Breast epithelium (tissue), 4 donors: ENCODE measurements at regions not wholly inside any gene's neighbourhood (a gene's known extent, or its start where the extent isn't known, plus 50 kb on each side); places are given as distances from the start of the nearest gene placed in this dataset.

ENCODE experiments used
- DNase-seq, 2 donors: peaks; one replicate each; pipeline ENCODE4 v3.0.0-alpha.2; 2019; ENCODE audit warnings: low spot score in 2 of 2
- H3K27ac ChIP-seq, 2 donors: fragments of 200-600 bp; sonication (generic) in 1 of 2; one replicate each; pipeline ENCODE4 v1.5.1; 2016 to 2019; ENCODE audit warnings: mild to moderate bottlenecking in 1 of 2
- H3K27me3 ChIP-seq, 2 donors: fragments of 200-600 bp; sonication (generic) in 1 of 2; one replicate each; pipeline versions ENCODE4 v1.5.1 to v1.6.0; 2017 to 2019; ENCODE audit warnings: control low read depth in 1 of 2, mild to moderate bottlenecking in 1 of 2
- H3K36me3 ChIP-seq: fragments of 200-600 bp; one replicate; pipeline ENCODE4 v1.5.1; 2019
- H3K4me1 ChIP-seq, 2 donors: fragments of 200-600 bp; sonication (generic); one replicate each; pipeline ENCODE4 v1.5.1; 2016 to 2019; ENCODE audit warnings: control low read depth in 1 of 2
- H3K4me3 ChIP-seq, 3 donors: fragments of 200-600 bp; sonication (generic); 1 replicate in 2 of 3; 2 replicates in 1 of 3; pipeline ENCODE4 v1.5.1; 2016 to 2019; ENCODE audit warnings: mild to moderate bottlenecking in 3 of 3, moderate library complexity in 2 of 3
- H3K9me3 ChIP-seq, 2 donors: fragments of 200-600 bp; sonication (generic) in 1 of 2; one replicate each; pipeline ENCODE4 v1.5.1; 2016 to 2019; ENCODE audit warnings: control low read depth in 1 of 2
- POLR2A ChIP-seq: fragments of 450-650 bp; IDR thresholded peaks from one replicate; pipeline ENCODE4 v1.6.1; 2016; ENCODE audit warnings: antibody characterized with exemption, mild to moderate bottlenecking, moderate library complexity
- POLR2AphosphoS5 ChIP-seq, 3 donors: sonication (generic); formaldehyde crosslinking; IDR thresholded peaks; one replicate each; pipeline ENCODE4 v1.6.1; 2017; ENCODE audit warnings: antibody characterized with exemption in 3 of 3
- intact Hi-C: fragments of 100-400 bp; cut with DNase I; formaldehyde crosslinking; loops from one replicate; pipeline ENCODE4 v1.15.1; 2023; ENCODE audit warnings: low total_unique reads
- TF ChIP-seq, protein P1 (sequence below), 3 donors: fragments of 450-650 bp; IDR thresholded peaks; one replicate each; pipeline ENCODE4 v1.5.1; 2016 to 2017; ENCODE audit warnings: antibody characterized with exemption in 3 of 3, mild to moderate bottlenecking in 3 of 3, moderate library complexity in 3 of 3

DNA sequence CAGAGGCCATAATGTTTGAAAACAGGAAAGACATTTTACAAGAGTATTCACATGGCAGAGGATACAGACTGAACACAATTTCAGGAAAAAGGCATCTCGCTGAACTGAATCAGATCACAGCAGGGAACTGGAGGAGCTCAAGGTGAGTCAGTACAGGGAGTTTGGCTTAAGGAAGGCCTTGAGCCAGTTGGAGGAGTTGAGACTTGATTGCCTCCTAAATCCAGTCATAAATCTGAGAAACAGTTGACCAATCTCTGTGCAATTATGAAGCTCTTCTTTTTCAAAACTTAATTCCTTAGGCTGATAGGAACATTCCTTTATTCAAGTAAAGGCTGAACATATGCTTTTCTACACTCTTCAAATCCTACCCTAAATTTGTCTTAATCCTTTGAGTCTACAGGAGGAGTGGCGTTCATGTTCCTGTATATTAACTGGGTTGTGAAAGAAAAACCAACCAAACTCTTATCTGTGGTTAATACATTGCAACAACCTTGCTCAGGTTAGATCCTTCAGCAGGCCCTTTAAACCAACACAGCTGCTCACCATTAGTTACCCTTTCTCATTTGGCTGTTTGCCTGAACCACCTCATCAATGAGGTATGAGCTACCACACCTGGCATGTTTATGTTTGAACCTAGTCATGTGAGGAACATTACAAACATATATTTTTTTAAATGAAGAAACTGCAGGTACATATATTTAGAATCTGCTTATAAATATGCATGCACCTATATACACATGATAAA lies 404.1 kb upstream of the ATP11B start:
- Histone ChIP-seq H3K4me1 (no peaks in the 10 kb centered on the region), H3K36me3 (no peaks in the 10 kb centered on the region), H3K27ac (no peak overlapping the region), H3K9me3 (no peaks in the 10 kb centered on the region), H3K27me3 (no peaks in the 10 kb centered on the region), H3K4me3 (no peak overlapping the region)
- DNase-seq = no peak
- intact Hi-C loops = no loop called here
- TF ChIP-seq, protein P1, sequence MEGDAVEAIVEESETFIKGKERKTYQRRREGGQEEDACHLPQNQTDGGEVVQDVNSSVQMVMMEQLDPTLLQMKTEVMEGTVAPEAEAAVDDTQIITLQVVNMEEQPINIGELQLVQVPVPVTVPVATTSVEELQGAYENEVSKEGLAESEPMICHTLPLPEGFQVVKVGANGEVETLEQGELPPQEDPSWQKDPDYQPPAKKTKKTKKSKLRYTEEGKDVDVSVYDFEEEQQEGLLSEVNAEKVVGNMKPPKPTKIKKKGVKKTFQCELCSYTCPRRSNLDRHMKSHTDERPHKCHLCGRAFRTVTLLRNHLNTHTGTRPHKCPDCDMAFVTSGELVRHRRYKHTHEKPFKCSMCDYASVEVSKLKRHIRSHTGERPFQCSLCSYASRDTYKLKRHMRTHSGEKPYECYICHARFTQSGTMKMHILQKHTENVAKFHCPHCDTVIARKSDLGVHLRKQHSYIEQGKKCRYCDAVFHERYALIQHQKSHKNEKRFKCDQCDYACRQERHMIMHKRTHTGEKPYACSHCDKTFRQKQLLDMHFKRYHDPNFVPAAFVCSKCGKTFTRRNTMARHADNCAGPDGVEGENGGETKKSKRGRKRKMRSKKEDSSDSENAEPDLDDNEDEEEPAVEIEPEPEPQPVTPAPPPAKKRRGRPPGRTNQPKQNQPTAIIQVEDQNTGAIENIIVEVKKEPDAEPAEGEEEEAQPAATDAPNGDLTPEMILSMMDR (IDR thresholded peaks at IDR 0.05) = no peak

DNA sequence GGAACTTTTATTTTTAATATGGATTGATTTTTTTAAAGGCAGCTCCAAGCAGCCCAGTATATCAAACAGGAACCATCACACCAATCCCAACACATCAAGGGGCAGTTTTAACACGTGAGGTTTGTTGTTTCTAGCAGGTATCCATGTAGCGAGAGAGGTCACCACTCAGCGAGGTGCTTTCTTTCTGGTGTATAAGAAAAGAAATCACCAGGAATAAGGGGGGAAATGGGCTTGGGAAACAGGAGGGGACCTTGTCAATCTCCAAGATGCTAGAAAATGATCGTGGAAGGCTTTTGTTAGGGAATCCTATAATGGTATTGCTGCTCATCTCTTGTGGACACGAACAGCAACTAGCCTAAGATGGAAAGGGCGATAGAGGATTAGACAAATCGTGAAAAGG lies 402.9 kb upstream of the ATP11B start:
- TF ChIP-seq, protein P1 (IDR thresholded peaks at IDR 0.05) = no peak
- TF ChIP-seq POLR2A = no peak
- no peak for TF ChIP-seq POLR2AphosphoS5 (IDR thresholded peaks at IDR 0.05)
- no peak overlapping the region for H3K27ac ChIP-seq
- intact Hi-C loops = no loop called here
- H3K4me1 ChIP-seq = no peaks in the 10 kb centered on the region
- no peaks in the 10 kb centered on the region for H3K36me3 ChIP-seq
- H3K9me3 ChIP-seq = no peaks in the 10 kb centered on the region
- no peaks in the 10 kb centered on the region for H3K27me3 ChIP-seq
- DNase-seq = no peak
- no peak overlapping the region for H3K4me3 ChIP-seq

DNA sequence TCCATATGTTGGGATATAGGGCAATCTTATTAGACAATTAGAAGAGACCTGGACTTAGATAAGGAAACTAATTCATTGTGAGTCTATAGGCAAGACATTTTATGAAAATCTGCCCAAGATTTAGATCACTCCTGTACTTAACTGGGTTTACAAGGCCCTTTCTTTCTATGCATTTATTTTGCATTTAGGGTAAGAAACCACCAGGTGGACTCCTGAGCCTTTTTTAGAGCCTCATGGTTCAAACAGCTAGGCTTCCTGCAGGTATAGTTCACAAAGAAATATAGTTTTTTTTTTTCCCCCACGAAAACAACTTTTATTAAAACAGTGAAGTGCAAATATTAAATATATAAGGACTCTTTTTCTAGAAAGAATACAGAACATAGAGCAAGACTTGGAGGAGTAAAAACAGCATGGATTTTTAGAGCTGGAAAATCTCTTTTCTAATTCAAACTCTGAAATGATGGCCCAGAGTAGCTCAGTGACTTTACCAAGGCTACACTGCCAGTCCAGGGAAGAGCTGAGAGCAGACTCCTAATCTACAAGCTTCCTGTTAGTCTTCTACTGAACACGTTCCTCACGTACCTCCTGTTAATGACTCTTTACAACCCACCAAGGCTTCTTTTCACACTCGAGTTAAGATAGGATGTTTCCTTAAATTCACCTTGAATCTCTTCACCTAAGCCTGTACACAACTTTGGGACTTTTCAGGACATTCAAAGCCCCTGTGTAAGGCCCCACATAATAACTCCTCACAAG lies 400.9 kb upstream of the ATP11B start:
- intact Hi-C loops = no loop called here

DNA sequence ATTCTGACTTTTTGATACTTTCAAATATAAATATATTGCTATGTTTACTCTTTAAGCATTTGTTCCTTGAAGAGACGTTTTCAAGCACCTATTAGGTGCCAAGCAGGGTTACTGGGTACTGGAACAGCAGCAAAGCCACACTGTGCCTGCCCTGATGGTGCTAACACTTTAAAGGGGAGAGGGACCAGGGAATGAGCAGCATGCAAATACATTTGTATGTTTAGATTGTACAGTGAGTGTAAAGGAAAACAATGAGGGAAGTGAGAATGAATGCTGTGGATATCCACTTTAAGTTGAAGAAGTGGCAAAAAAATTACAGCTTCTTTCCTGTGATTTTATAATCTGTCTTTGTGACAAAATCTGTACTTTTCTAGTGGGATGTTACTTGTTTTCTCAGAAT lies 400.2 kb upstream of the ATP11B start:
- no peaks in the 10 kb centered on the region for H3K4me1 ChIP-seq
- intact Hi-C loops = no loop called here
- TF ChIP-seq POLR2A (no peak), POLR2AphosphoS5 (IDR thresholded peaks at IDR 0.05) (no peak)
- TF ChIP-seq, protein P1 (IDR thresholded peaks at IDR 0.05) = no peak

More for the DNA sequence above, 400.9 kb upstream of the ATP11B start:
- no peaks in the 10 kb centered on the region for H3K36me3 ChIP-seq
- DNase-seq = no peak
- no peak overlapping the region for H3K27ac ChIP-seq
- no peaks in the 10 kb centered on the region for H3K27me3 ChIP-seq
- TF ChIP-seq, protein P1 (IDR thresholded peaks at IDR 0.05) = no peak
- TF ChIP-seq POLR2A (no peak), POLR2AphosphoS5 (IDR thresholded peaks at IDR 0.05) (no peak)
- H3K4me1 ChIP-seq = no peaks in the 10 kb centered on the region
- H3K9me3 ChIP-seq = no peaks in the 10 kb centered on the region
- no peak overlapping the region for H3K4me3 ChIP-seq

DNA sequence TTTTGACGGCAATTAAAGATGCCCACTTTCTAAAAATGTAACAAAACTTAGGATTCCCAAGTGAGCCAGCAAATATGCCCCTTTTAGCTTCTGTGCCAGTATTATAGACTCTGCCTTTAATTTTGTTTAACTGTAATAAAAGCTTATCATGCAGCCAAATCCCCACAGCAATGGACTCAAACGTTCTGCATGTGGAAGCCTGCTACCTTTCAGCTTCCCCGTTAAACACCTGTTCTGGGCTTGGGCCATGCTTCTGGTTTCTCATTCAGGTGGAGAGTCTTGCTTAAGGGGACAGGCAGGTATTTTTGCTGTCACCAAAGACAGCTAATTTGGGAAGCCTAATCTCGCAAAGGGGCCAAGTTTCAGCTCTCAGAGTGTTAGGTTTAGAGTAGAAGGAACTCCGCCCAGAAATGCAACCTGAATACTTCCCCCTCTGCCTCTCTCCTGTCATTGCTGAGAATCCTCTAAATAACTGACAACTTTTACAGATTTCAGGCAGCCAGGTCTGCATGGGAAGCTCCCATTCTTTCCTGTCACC lies 399.4 kb upstream of the ATP11B start:
- no peaks in the 10 kb centered on the region for H3K4me1 ChIP-seq
- TF ChIP-seq POLR2AphosphoS5 (IDR thresholded peaks at IDR 0.05) (no peak), POLR2A (no peak)
- TF ChIP-seq, protein P1 (IDR thresholded peaks at IDR 0.05) = no peak
- no peak overlapping the region for H3K4me3 ChIP-seq
- no peaks in the 10 kb centered on the region for H3K36me3 ChIP-seq
- H3K9me3 ChIP-seq = no peaks in the 10 kb centered on the region
- no peaks in the 10 kb centered on the region for H3K27me3 ChIP-seq
- no peak for DNase-seq
- intact Hi-C loops = no loop called here
- no peak overlapping the region for H3K27ac ChIP-seq

More for the DNA sequence above, 400.2 kb upstream of the ATP11B start:
- no peak for DNase-seq
- no peak overlapping the region for H3K27ac ChIP-seq
- no peaks in the 10 kb centered on the region for H3K9me3 ChIP-seq
- no peaks in the 10 kb centered on the region for H3K36me3 ChIP-seq
- H3K4me3 ChIP-seq = no peak overlapping the region
- H3K27me3 ChIP-seq = no peaks in the 10 kb centered on the region
